ENCODE measurements at regions not wholly inside any gene's neighbourhood (a gene's known extent, or its start where the extent isn't known, plus 50 kb on each side); places are given as distances from the start of the nearest gene placed in this dataset.
"Not testable (repeated sequence)": the region's sequence is repeated elsewhere in the genome, so short reads cannot be mapped to it uniquely, and the experiment has no call there.

DNA sequence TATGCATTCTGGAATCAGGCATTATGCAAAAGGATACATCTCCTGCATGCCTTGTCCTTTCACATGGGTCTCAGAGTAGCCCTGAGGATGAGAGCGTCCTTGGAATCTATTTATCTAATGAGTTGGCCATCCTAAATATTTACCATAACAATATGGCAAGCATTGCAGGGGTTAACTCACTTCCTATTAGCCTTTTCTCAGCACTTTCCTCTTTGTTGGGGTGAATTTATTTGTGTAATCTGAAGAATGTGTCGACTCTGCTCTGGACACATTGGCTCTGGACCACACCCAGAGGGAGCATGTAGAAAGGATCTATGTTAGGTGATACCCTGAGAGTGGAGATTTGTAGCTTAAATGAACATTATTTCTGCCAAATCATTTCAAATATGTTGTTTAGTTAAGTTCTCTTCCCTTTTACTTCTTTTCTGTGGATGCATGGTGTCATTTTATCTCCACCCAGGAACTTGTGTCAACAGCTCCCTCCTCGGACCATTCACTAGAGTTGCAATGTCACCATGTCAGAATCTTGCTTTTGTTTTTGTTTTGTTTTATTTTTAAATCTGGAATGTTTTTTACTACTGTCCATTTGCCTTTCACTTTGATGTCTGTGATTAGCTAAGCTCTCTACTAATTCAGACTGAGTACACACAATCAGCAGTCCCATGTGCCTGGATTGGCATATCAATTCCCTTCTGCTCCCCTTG lies 757.0 kb upstream of the MMS22L start:
- no peak for DNase-seq

DNA sequence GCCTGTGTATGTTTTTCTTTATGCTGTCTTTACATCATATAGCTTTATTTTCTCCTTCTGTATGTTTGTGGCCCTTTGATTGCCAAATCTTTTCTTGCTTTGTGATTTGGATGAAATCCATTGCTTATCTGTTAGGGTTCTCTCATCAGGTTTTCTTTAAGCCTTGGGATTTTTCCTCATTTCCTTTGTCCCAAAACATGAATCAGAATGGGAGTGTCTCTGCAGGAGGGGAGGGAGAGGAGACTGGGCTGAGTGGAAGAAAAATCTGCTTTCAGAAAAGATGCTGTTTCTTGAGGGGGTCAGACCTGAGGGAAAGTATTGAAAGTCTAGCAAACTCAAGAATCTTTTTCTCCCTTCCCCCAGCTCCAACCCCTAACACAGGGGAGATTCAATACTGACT lies 758.0 kb upstream of the MMS22L start:
- DNase-seq = no peak

DNA sequence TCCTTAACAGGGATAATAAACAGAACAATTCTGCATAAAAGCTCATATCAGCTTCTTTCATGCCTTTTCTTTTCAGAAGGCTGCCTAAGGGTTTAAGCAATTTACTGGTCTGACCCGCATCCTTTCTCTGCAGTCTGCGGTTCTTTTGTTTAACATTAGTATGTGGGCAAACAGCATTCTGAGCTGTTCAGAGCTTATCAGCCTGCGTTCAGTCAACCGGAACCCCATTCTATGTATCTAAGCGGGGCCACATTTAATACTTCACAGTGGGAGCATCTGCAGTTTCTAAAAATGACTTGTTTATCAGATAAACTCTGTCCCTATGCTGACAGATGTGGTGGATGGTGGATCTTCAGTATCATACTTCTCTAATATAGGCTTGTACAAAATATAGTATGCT lies 758.9 kb upstream of the MMS22L start:
- DNase-seq = no peak

DNA sequence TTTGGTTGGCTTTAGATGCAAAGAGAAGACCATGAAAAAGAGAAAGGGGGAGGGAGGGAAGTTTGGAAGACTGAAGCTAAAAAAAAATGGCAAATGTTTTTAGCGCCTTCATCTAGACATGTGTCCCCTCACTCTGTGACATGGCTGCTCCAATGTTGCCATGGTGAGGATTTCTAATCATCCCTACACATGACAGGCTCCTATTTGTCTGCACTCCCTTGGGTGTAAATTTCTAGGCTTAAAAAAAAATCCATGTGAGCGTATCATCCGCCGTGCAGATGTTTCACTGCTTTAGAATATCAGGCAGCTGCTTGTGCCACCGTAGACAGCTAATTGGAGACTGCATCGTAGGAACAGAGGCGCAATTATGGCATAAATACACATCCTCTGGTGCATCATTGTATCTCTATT lies 761.1 kb upstream of the MMS22L start:
- no peak for DNase-seq

DNA sequence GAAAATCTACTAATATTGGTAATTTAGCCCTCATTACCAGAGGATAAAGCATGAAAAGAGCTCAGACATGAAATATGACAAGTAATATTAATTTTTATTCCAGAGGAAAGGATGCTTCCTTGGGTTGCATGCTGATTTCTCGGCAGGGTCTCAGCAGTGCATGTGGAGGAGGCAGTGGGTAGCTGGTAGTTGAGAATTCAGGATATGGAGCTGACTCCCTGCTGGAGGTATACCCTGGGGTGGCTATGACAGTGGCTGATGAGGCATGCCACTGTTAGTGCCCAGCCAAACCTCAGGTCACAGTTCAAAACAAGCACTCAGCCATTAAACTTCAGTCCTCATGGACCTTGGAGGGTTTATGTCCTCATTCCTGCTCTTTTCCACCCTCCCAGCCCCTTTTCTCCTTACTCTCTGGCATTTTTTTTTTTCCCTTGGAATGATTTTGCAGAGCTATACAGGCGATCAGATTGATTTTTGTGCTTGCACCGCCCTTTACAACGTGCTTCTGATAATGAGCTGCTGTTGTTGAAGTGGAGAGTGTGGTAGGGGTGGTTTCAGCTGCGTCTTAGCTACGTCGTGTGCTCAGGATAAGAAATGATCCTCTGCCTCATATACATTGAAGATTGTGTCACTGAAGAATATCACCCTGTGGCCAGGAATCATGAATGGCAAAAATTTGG lies 761.9 kb upstream of the MMS22L start:
- DNase-seq = no peak

DNA sequence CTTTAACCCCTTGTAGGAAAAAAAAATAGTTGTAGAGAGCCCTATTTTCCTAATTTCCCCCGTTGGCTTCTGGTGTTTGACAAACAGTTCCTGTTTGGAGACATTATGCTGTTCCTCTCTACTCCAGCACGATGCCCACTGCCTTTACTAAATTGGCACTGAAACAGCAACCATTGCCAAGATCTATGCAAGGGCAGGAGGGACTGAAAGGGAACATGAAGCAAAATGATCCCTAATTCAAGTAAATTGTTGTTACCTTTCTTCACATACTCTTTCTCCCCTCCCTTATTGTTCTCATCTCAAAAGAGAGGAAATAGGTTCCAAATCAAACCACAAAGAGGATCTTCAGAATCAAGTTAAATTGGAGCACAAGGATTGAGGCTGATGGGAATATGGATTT lies 764.1 kb upstream of the MMS22L start:
- no peak for DNase-seq

DNA sequence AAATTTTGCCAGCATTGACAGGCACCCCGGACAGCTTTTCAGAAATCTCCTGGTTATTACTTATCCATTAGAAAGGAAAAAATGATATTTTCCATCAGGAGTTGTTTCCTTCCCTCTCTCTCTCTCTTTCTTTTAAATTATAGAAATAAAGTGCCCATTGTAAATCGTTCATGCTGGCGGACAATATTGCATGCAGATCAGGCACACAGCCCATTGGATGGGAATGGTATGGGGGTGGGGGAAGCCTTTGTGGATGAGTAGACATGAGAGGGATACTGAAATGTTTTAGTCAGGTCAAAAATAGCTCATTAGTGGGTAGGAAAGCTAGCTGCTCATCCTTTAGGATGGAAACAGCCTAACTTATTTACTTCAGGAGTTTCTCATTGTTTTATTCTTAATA lies 764.9 kb upstream of the MMS22L start:
- DNase-seq = no peak

DNA sequence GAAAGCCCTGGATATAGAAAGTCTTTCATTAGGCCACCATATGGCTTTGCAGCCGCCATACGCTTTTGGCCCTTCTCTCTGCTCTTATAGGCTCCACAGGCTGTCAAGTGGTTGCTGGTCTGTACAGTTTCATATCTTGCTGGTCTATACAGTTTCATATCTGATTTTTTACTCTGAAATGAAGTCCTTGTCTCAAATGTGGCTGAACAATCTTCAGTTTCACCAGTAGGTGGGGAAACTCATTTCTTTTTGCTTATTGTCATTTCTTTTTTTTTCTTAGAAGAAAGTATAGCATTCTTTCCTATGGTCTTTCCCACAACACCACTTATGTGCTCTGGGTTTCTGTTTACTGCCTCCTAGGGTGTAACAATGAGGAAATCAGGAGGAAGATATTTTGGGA lies 771.4 kb upstream of the MMS22L start:
- no peak for DNase-seq

DNA sequence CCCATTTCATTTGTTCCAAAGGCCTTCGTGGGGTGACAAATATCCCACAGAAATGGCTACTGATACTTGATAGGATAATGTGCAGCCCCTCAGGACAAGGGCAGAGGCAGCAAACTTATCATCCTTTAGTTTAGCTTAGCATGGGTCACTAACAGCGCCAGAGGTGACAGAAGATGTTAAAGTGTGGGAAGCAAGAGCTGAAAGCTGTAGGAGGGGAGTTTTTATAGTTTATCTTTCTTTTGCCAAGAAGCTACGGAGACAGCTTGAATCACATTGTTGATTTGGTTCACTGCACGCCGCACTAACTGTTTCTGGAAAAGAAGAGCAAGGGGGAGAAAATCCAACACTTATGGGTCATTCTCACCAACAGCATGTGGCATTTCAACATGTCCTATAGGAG lies 773.9 kb upstream of the MMS22L start:
- no peak for DNase-seq

DNA sequence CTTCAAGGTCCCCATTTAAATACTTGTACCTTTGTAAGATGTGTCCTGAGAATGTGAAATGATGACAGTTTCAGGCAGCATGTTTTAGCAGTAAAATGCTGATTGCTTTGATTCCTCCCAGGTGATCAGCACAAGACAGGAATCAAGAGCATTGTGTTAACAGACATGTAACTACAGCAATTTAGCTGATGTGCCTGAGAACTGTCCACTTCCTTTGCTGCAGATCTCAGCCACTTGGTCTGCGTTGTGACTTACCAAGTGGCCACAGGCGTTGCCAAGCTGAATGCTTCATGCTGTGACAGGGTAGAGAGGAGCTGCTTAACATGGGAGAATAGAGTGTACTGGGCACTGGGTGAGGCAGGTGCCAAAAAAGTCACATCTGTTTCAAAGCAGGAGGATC lies 767.0 kb upstream of the POU3F2 start:
- no peak for DNase-seq

DNA sequence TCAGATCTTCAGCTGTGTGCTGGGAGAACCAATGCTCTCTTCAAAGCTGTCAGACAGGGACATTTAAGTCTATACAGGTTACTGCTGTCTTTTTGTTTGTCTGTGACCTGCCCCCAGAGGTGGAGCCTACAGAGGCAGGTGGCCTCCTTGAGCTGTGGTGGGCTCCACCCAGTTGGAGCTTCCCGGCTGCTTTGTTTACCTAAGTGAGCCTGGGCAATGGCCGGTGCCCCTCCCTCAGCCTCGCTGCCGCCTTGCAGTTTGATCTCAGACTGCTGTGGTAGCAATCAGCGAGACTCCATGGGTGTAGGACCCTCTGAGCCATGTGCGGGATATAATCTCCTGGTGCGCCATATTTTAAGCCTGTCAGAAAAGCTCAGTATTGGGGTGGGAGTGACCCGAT lies 745.8 kb upstream of the POU3F2 start:
- not testable (repeated sequence) for DNase-seq

DNA sequence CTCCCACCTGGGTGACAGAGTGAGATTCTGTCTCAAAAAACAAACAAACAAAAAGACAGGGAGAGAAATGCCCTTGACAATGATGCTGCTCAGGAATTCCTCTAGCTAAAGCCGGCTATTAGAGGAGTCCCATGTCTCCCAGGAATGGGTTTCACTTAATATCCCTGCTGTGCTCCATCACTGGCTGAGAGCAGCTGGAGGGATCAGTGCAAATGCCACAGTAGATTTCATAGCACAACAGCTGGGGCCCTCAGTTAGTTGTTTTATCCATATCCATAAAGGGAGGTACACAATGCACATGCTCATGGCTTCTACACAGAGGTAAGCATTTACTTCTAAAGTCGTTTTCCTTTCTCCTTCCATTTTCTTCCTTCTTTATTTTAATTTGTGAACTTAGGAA lies 742.0 kb upstream of the POU3F2 start:
- DNase-seq = no peak

DNA sequence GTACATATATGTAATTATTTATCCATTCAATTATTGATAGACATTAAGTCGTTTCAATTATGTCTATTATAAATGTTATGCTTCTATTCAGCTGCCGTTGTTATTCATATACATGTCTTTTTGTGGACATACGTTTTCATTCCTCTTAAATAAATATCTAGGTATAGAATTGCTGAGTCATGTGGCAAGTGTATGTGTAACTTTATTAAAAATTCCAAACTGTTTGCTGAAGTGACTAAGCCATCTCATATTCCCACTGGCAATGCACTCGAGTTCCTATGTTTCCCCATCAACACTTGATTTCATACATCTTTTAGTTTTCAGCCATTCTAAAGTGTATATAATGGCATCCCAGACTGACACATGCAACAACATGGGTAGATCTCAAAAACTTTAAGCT lies 739.7 kb upstream of the POU3F2 start:
- DNase-seq = no peak

DNA sequence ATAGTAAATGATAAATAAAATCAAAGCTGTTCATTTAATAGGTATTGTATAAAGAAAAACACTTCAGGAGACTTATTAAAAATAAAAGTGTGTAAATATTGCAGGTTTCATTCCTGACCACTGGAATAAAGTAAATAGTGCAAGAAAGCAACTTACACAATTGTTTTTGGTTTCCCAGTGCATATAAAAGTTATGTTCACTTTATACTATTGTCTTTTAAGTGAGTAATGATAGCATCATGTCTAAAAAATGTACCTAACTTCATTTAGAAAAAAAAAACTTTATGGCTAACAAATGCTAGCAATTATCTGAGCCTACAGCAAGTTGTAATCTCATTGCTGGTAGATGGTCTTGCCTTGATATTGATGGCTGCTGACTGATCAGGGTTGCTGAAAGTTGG lies 726.6 kb upstream of the POU3F2 start:
- DNase-seq = no peak

DNA sequence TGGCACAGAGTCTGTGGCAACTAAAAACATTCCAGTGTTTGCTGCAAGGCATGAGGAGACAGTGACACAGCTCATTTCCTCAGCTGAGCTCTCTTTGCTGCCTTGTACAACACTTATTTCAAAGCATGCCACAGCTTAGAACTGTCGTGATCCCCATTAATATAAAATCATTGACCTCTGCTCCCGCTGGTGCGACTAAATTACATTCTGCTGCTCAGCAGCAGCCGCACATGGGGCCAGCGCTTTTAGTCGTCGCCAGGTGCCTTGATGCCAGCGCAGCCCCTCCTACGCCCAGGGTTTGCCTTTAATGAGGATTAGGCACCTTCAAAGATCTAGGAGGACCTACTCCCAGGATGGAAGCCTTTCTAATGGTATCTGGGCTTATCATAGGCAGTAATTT lies 717.9 kb upstream of the POU3F2 start:
- DNase-seq = no peak

DNA sequence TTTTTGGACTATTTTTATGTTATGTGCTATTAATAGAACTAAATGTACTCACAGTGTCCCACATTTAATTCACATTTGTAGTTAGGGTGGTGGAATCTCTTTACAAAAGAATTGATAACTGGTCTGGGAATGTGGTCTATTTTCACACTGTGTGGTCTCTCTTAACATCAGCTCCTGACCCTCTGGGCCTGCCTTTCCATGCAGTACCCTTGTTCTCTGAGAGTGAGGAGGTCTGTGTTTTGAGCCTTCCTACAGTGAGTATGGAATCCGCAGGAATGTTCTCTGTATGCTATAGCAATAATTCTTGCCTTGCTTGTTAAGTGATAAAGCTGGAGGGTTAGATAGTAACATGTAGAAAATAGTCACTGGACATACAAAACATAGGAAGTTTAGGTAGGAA lies 717.3 kb upstream of the POU3F2 start:
- no peak for DNase-seq

DNA sequence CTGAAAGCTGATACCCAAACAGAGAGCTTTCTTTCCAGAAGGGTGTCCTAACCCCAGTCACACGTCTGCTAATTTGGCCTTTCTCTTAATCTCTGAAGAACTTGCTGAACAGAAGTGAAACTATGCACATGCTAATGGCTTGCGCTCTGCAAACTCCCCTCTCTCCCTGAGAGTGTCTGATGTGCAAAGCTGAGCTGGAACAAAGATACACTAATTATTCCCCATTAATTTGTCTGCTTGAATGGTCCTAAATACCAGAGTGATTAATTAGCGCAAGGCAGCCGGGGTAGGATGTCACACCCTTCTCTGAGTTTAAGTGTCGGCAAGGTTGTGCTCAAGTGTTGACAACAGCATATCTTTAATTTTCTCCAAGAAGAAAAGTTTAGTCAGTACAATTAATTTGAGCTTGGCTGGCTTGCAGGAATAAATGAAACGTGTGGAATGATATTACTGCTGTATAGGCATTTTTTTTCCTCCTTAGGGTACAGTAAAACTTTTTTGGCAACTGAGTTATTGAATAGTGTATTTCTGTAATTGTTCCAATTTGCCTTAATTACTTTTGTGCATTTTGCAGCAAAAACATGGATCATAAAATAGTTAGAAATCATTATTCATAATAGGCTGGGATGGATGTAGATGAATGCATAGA lies 715.9 kb upstream of the POU3F2 start:
- DNase-seq = no peak

DNA sequence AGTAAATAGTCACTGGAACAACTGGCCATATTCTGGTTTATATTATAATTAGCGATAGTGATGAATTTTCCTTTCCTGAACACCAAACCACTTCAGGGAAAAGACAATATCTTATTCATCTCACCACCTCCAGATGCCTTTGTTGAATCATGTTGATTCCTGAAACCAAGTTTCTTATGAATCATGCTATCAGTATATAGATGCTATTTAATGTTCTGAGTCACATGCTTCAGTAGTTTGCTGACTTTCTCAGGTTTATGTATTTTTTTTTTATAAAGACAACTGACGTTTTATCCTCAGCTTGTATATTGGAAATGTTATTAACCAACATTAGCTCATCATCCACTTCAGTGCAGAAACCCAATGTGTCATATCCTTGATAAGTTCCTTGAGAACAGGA lies 710.2 kb upstream of the POU3F2 start:
- no peak for DNase-seq

DNA sequence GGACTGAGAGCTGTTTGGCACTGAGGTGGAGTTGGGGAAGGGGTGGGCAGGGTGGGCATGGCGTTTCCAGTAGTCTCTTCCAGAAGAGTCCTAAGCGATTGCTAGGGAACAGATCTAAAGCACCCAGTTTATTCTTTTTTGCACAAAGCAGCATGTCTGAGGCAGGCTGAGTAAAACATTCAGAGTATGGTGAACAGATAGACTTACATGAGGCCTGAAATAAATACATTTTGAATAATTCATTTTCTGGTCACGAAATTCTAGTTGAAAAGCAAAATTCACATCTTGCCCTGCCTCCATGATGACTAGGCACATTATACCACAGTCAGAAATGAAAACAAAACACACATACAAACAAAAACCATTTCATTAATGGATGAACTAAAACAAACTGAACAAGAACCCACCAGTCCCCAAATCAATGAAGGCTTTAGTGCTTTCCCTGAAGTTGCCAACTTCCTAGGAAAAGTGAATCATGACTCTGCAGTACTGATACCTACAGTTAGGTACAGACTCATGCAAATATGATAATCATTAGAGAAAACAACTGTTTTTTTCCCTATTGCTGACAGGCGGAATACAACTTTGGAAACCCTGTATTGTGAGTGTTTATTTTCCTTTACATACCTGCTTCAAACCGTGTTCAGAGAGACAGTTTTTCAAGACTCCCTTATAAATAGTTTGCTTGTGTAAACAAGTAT lies 702.9 kb upstream of the POU3F2 start:
- DNase-seq = no peak

DNA sequence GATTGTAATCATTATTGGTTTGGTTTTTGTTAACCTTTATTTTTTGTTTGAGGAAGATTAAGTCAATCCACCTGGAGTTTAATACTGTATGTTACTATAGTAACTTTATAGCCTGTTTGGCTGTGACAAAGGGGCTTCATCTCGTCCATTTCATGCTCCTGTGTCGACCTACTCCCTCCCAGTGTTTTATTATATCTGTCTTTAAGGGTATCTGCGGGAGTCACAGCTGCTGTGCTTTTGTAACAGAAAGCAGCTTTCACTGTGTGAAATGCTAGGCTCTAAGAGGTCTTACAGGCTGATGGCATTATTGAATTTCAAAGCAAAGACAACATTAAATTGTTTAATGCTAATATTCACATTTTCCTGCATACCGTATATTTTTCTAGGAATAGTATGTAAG lies 698.0 kb upstream of the POU3F2 start:
- no peak for DNase-seq

DNA sequence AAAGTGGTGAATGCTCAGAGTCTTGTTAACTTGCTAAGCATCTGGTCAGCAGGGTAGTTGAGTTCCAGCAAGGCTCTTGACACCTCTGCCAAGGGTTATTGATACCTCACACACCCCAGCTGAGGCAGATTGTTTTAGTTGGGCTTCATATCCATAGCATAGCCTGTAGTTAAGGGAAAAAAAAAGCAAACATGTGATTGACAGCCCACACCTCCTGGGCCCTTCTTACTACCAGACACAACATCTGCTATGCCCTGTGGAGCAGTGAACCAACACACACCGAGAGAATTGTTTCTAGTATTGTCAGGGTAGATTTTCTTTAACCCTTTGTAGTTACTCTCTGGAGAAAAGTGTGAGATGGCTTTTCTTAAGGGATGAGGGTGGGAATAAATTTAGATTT lies 697.0 kb upstream of the POU3F2 start:
- no peak for DNase-seq

DNA sequence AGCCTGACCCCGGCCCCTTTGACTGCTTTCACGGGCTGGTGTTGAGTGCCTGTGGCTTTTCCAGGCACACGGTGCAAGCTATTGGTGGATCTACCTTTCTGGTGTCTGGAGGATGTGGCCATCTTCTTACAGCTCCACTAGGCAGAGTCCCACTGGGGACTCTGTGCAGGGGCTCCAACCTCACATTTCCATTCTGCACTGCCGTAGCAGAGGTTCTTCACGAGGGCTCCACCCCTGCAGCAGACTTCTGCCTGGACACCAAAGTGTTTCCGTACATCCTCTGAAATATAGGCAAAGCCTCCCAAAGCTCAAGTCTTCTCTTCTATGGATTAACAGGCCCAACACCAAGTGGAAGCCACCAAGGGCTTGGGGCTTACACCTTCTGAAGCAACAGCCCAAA lies 691.5 kb upstream of the POU3F2 start:
- no peak for DNase-seq

DNA sequence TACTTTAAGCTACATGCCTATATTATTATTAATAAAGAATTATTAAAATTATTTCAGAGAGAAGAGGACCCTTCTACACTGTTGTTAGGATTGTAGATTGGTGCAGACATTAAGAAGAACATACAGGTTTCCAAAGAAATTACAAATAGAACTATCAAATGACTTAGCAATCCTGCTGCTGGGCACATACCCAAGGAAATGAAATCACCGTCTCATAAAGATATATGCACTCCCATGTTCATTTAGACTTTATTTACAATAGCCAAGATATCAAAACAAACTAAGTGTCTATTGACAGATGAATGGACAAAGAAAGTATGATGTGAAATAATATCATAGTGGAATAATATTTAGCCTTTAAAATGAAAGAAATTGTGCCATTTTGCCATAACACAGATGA lies 687.7 kb upstream of the POU3F2 start:
- no peak for DNase-seq

DNA sequence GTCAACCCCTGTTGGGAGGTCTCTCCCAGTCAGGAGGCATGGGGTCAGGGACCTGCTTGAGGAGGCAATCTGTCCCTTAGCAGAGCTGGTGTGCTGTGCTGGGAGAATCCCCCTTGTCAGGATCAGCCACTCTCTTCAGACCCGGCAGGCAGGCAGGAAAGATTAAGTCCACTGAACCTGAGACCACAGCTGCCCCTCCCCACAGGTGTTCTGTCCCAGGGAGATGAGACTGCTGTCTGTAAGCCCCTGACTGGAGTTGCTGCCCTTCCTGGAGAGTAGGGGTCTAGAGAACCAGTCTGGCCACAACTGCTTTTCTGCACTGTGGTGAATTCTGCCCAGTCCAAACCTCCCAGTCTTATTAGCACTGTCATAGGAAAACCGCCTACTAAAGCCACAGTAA lies 677.8 kb upstream of the POU3F2 start:
- DNase-seq = no peak
